ENCODE measurements at regions not wholly inside any gene's neighbourhood (a gene's known extent, or its start where the extent isn't known, plus 50 kb on each side); places are given as distances from the start of the nearest gene placed in this dataset.
"Not testable (repeated sequence)": the region's sequence is repeated elsewhere in the genome, so short reads cannot be mapped to it uniquely, and the experiment has no call there.

GRCh38 chr14:40340708-40341107, 908.5 kb upstream of the FBXO33 start:
- no peaks in the 10 kb centered on the region for H3K27me3 ChIP-seq (ENCODE audit: control insufficient read depth, insufficient read depth, low read length)
- no peaks in the 10 kb centered on the region for H3K36me3 ChIP-seq (ENCODE audit: control insufficient read depth, insufficient read depth, low read length)
- ChIA-PET POLR2A (no interaction called here), CTCF (no interaction called here)
- no peak for TF ChIP-seq CTCF (IDR thresholded peaks at IDR 0.05; ENCODE audit: insufficient read depth, low read depth, low read length)
- DNase-seq (ENCODE audit: low read depth): no peak
- H3K4me3 ChIP-seq (ENCODE audit: low read depth, low read length): no peak overlapping the region

DNA sequence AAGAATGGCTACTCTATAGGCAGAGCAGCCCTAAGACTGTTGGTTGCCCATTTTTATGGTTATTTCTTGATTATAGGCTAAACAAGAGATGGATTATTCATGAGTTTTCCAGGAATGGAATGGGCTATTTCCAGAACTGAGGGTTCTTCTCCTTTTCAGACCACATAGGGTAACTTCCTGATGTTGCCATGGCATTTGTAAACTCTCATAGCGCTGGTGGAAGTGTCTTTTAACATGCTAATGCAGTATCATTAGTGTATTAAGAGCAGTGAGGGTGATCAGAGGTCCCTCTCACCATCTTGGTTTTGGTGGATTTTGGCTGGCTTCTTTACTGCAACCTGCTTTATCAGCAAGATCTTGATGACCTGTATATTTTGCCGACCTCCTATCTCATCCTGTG, 904.6 kb upstream of the FBXO33 start:
- no peak for TF ChIP-seq CTCF (IDR thresholded peaks at IDR 0.05; ENCODE audit: insufficient read depth, low read depth, low read length)
- ChIA-PET CTCF (no interaction called here), POLR2A (no interaction called here)
- Histone ChIP-seq H3K36me3 (ENCODE audit: control insufficient read depth, insufficient read depth, low read length) (no peaks in the 10 kb centered on the region), H3K4me3 (ENCODE audit: low read depth, low read length) (no peak overlapping the region), H3K27me3 (ENCODE audit: control insufficient read depth, insufficient read depth, low read length) (no peaks in the 10 kb centered on the region)
- DNase-seq (ENCODE audit: low read depth): no peak

DNA sequence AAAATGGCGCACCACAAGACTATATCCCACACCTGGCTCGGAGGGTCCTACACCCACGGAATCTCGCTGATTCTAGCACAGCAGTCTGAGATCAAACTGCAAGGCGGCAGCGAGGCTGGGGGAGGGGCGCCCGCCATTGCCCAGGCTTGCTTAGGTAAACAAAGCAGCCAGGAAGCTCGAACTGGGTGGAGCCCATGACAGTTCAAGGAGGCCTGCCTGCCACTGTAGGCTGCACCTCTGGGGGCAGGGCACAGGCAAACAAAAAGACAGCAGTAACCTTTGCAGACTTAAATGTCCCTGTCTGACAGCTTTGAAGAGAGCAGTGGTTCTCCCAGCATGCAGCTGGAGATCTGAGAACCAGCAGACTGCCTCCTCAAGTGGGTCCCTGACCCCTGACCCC, 894.3 kb upstream of the FBXO33 start:
- H3K4me3 ChIP-seq (ENCODE audit: low read depth, low read length); CTCF ChIA-PET; DNase-seq (ENCODE audit: low read depth); H3K27me3 ChIP-seq (ENCODE audit: control insufficient read depth, insufficient read depth, low read length); POLR2A ChIA-PET; H3K36me3 ChIP-seq (ENCODE audit: control insufficient read depth, insufficient read depth, low read length): not testable (repeated sequence)

DNA sequence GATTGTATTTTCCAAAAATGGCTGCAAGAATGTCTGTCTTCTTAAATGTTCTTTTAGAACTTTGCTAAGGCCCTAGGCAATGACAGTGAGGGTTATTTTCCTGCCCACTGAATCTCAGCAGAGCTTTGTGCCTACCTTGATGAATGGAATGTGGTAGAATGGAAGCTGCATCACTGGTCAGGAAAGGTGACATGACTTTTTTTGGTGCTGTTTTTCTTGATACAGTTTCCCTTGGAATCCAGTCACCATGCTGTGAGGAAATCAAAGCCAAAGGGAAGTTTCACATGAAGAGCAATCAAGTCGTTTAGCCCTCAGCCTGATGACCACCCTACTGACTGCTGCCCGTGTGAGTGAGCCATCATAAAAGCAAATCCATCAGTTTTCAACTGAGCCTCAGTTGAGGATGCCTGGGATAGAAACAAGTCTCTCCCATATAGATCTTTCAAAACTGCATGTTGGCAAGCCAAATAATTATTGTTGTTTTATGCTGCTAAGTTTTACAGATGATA, 886.0 kb upstream of the FBXO33 start:
- ChIA-PET POLR2A (no interaction called here), CTCF (no interaction called here)
- no peaks in the 10 kb centered on the region for H3K27me3 ChIP-seq (ENCODE audit: control insufficient read depth, insufficient read depth, low read length)
- H3K4me3 ChIP-seq (ENCODE audit: low read depth, low read length): no peak overlapping the region
- DNase-seq (ENCODE audit: low read depth): no peak
- TF ChIP-seq CTCF (IDR thresholded peaks at IDR 0.05; ENCODE audit: insufficient read depth, low read depth, low read length): no peak
- H3K36me3 ChIP-seq (ENCODE audit: control insufficient read depth, insufficient read depth, low read length): no peaks in the 10 kb centered on the region

- H3K36me3 ChIP-seq (ENCODE audit: control insufficient read depth, insufficient read depth, low read length): no peaks in the 10 kb centered on the region
- no peak for TF ChIP-seq CTCF (IDR thresholded peaks at IDR 0.05; ENCODE audit: insufficient read depth, low read depth, low read length)
- ChIA-PET POLR2A (no interaction called here), CTCF (no interaction called here)
- no peak for DNase-seq (ENCODE audit: low read depth)
- H3K27me3 ChIP-seq (ENCODE audit: control insufficient read depth, insufficient read depth, low read length): no peaks in the 10 kb centered on the region
- H3K4me3 ChIP-seq (ENCODE audit: low read depth, low read length): no peak overlapping the region
Observed at GRCh38 chr14:40317690-40318089, 885.5 kb upstream of the FBXO33 start.

- ChIA-PET CTCF (no interaction called here), POLR2A (no interaction called here)
- no peak overlapping the region for H3K4me3 ChIP-seq (ENCODE audit: low read depth, low read length)
- no peaks in the 10 kb centered on the region for H3K36me3 ChIP-seq (ENCODE audit: control insufficient read depth, insufficient read depth, low read length)
- no peaks in the 10 kb centered on the region for H3K27me3 ChIP-seq (ENCODE audit: control insufficient read depth, insufficient read depth, low read length)
- no peak for DNase-seq (ENCODE audit: low read depth)
- TF ChIP-seq CTCF (IDR thresholded peaks at IDR 0.05; ENCODE audit: insufficient read depth, low read depth, low read length): no peak
Observed at GRCh38 chr14:40312296-40312695, 880.1 kb upstream of the FBXO33 start.
